ENCODE measurements at regions not wholly inside any gene's neighbourhood (a gene's known extent, or its start where the extent isn't known, plus 50 kb on each side); places are given as distances from the start of the nearest gene placed in this dataset.

GRCh38 chr7:19369806-19370205, 224.6 kb upstream of the FERD3L start:
- no peak for DNase-seq (ENCODE audit: low spot score)
- TF ChIP-seq CTCF (IDR thresholded peaks at IDR 0.05; ENCODE audit: extremely low read depth, insufficient read depth, missing control alignments) = no peak
- in situ Hi-C loops (cut with MboI; ENCODE audit: low pct_unique_long_range_greater_than_20kb, low sequenced_read_pairs, unreplicated experiment) = no loop called here

- in situ Hi-C loops (cut with MboI; ENCODE audit: low pct_unique_long_range_greater_than_20kb, low sequenced_read_pairs, unreplicated experiment) = no loop called here
- DNase-seq (ENCODE audit: low spot score) = no peak
- TF ChIP-seq CTCF (IDR thresholded peaks at IDR 0.05; ENCODE audit: extremely low read depth, insufficient read depth, missing control alignments) = no peak
Observed at GRCh38 chr7:19369182-19369581, 224.0 kb upstream of the FERD3L start.

GRCh38 chr7:19368491-19368925, 223.3 kb upstream of the FERD3L start:
- DNase-seq (ENCODE audit: low spot score) = no peak
- in situ Hi-C loops (cut with MboI; ENCODE audit: low pct_unique_long_range_greater_than_20kb, low sequenced_read_pairs, unreplicated experiment) = no loop called here
- no peak for TF ChIP-seq CTCF (IDR thresholded peaks at IDR 0.05; ENCODE audit: extremely low read depth, insufficient read depth, missing control alignments)

GRCh38 chr7:19364950-19365349, 219.7 kb upstream of the FERD3L start:
- no peak for DNase-seq (ENCODE audit: low spot score)
- TF ChIP-seq CTCF (IDR thresholded peaks at IDR 0.05; ENCODE audit: extremely low read depth, insufficient read depth, missing control alignments) = no peak
- in situ Hi-C loops (cut with MboI; ENCODE audit: low pct_unique_long_range_greater_than_20kb, low sequenced_read_pairs, unreplicated experiment) = no loop called here

GRCh38 chr7:19362099-19362498, 216.9 kb upstream of the FERD3L start:
- no peak for DNase-seq (ENCODE audit: low spot score)
- in situ Hi-C loops (cut with MboI; ENCODE audit: low pct_unique_long_range_greater_than_20kb, low sequenced_read_pairs, unreplicated experiment) = no loop called here
- TF ChIP-seq CTCF (IDR thresholded peaks at IDR 0.05; ENCODE audit: extremely low read depth, insufficient read depth, missing control alignments) = no peak

- TF ChIP-seq CTCF (IDR thresholded peaks at IDR 0.05; ENCODE audit: extremely low read depth, insufficient read depth, missing control alignments) = no peak
- in situ Hi-C loops (cut with MboI; ENCODE audit: low pct_unique_long_range_greater_than_20kb, low sequenced_read_pairs, unreplicated experiment) = no loop called here
- no peak for DNase-seq (ENCODE audit: low spot score)
Observed at GRCh38 chr7:19353180-19353579, 208.0 kb upstream of the FERD3L start.

GRCh38 chr7:19352305-19352695, 207.1 kb upstream of the FERD3L start:
- in situ Hi-C loops (cut with MboI; ENCODE audit: low pct_unique_long_range_greater_than_20kb, low sequenced_read_pairs, unreplicated experiment) = no loop called here
- TF ChIP-seq CTCF (IDR thresholded peaks at IDR 0.05; ENCODE audit: extremely low read depth, insufficient read depth, missing control alignments) = no peak
- DNase-seq (ENCODE audit: low spot score) = no peak

Data from GM13977 (cell line).